ENCODE measurements at regions not wholly inside any gene's neighbourhood (a gene's known extent, or its start where the extent isn't known, plus 50 kb on each side); places are given as distances from the start of the nearest gene placed in this dataset.

DNA sequence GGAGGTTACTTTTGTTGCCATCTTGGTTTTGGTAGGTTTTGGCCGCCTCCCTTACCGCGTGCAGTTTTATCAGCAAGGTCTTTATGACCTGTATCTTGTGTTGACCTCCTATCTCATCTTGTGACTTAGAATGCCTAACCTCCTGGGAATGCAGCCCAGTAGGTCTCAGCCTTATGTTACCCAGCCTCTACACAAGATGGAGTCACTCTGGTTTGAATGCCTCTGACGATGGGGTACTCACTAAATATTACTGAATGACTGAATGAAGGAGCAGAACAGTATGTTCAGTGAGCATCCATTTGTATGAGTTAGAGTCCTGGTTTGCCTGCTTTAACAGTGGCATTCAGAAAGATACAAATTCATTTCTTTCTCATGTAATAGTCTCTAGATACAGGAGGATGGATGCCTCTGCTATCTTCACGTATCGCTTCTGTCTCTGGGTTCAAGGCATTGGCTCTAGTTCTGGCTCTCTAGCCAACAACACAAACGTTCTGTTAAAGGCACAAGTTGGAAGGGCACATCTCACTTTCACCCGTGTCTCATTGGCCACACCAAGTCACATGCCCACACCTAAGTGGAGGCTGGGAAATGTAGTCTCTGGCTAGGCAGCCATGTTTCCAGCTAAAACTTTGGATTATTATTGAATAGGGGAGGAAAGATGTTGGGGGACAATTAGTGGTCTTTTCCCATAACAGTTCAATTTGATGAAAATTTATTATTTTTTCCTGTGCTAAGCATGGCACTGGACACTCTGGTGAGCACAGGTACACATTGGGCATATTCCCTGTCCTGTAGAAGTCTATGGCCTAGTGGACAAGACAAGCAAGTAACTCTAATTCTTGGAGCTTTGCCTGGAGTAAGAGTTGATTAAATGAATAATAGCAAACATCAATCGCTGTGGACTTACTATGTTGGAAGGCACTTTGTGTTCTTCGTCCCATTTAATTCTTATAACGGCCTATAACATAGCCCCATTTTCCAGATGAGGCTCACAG, 75.2 kb upstream of the RPH3A start:
- no peak for TF ChIP-seq POLR2A (IDR thresholded peaks at IDR 0.05; ENCODE audit: borderline replicate concordance, extremely low read depth, insufficient read depth, insufficient read length)
- TF ChIP-seq, protein P1, sequence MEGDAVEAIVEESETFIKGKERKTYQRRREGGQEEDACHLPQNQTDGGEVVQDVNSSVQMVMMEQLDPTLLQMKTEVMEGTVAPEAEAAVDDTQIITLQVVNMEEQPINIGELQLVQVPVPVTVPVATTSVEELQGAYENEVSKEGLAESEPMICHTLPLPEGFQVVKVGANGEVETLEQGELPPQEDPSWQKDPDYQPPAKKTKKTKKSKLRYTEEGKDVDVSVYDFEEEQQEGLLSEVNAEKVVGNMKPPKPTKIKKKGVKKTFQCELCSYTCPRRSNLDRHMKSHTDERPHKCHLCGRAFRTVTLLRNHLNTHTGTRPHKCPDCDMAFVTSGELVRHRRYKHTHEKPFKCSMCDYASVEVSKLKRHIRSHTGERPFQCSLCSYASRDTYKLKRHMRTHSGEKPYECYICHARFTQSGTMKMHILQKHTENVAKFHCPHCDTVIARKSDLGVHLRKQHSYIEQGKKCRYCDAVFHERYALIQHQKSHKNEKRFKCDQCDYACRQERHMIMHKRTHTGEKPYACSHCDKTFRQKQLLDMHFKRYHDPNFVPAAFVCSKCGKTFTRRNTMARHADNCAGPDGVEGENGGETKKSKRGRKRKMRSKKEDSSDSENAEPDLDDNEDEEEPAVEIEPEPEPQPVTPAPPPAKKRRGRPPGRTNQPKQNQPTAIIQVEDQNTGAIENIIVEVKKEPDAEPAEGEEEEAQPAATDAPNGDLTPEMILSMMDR (IDR thresholded peaks at IDR 0.05 in 2 of 3, conservative IDR thresholded peaks at IDR 0.05 in 1 of 3; ENCODE audit: borderline replicate concordance in 1 of 3, insufficient read depth in 1 of 3, low read depth in 2 of 3, low read length in 2 of 3) = peak in 1 of 3 experiments; percentile 16; a peak in 1 of 6 replicates
- TF ChIP-seq YY1 (IDR thresholded peaks at IDR 0.05; ENCODE audit: extremely low read depth, insufficient replicate concordance, low read depth, low read length) = peak; percentile 96
- TF ChIP-seq, protein P2, sequence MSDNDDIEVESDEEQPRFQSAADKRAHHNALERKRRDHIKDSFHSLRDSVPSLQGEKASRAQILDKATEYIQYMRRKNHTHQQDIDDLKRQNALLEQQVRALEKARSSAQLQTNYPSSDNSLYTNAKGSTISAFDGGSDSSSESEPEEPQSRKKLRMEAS (IDR thresholded peaks at IDR 0.05) = 0 out of 2 replicates have a peak, but pooled peaks have one; percentile 18
- TF ChIP-seq EZH2phosphoT487 (IDR thresholded peaks at IDR 0.05; ENCODE audit: borderline replicate concordance) = no peak
- no peak for TF ChIP-seq CEBPB (IDR thresholded peaks at IDR 0.05; ENCODE audit: low read depth)
- TF ChIP-seq EZH2 (IDR thresholded peaks at IDR 0.05) = no peak
- TF ChIP-seq ZFX (IDR thresholded peaks at IDR 0.05) = no peak
- TF ChIP-seq ZNF274 (IDR thresholded peaks at IDR 0.05; ENCODE audit: low read depth, low read length) = no peak
- TF ChIP-seq POLR2AphosphoS5 (IDR thresholded peaks at IDR 0.05; ENCODE audit: low read depth, low read length) = no peak
- TF ChIP-seq JUND (IDR thresholded peaks at IDR 0.05) = no peak
- peak; percentile 81 for TF ChIP-seq SP1 (IDR thresholded peaks at IDR 0.05; ENCODE audit: low read depth)
- TF ChIP-seq, protein P3, sequence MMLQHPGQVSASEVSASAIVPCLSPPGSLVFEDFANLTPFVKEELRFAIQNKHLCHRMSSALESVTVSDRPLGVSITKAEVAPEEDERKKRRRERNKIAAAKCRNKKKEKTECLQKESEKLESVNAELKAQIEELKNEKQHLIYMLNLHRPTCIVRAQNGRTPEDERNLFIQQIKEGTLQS (IDR thresholded peaks at IDR 0.05) = no peak
- TF ChIP-seq RAD21 (IDR thresholded peaks at IDR 0.05; ENCODE audit: low read depth) = no peak
